A549 (cell line): ENCODE measurements at regions not wholly inside any gene's neighbourhood (a gene's known extent, or its start where the extent isn't known, plus 50 kb on each side); places are given as distances from the start of the nearest gene placed in this dataset.

Experiments used
- EHF ChIP-seq: fragments of 250-450 bp; sonication (Bioruptor Pico); IDR thresholded peaks from 2 replicates; pipeline ENCODE4 v1.5.0; 2020; ENCODE audit warnings: mild to moderate bottlenecking
- JUNB ChIP-seq: fragments of >200 bp; sonication (Bioruptor Twin); formaldehyde crosslinking; IDR thresholded peaks from 2 replicates; pipeline ENCODE4 v1.6.1; 2016
- NFE2L2 ChIP-seq: fragments of 150-350 bp; conservative IDR thresholded peaks from 2 replicates; pipeline ENCODE4 v1.6.1; 2014; ENCODE audit warnings: low read length
- POLR2A ChIP-seq: IDR thresholded peaks from 2 replicates; pipeline ENCODE4 v1.6.1; 2012; ENCODE audit warnings: mild to moderate bottlenecking, low read length
- RAD21 ChIP-seq, 2 experiments: fragments of >200 bp in 1 of 2; sonication (Bioruptor Twin) in 1 of 2; formaldehyde crosslinking in 1 of 2; IDR thresholded peaks in 1 of 2; conservative IDR thresholded peaks in 1 of 2; 2 replicates in 1 of 2; 3 replicates in 1 of 2; pipeline ENCODE4 v1.6.1; 2012 to 2018; ENCODE audit warnings: inconsistent platforms in 1 of 2
- RCOR1 ChIP-seq: fragments of 150-350 bp; IDR thresholded peaks from 2 replicates; pipeline ENCODE4 v1.6.1; 2014; ENCODE audit warnings: antibody characterized with exemption, low read length, low read depth
- TF ChIP-seq, protein P1 (sequence below): IDR thresholded peaks from 2 replicates; pipeline ENCODE4 v1.6.1; 2012; ENCODE audit warnings: low read depth, borderline replicate concordance
- TF ChIP-seq, protein P2 (sequence below): fragments of >200 bp; sonication (Bioruptor Twin); formaldehyde crosslinking; IDR thresholded peaks from 3 replicates; pipeline ENCODE4 v1.5.1; 2016
- TF ChIP-seq, protein P3 (sequence below): fragments of 200-600 bp; sonication (generic); IDR thresholded peaks from 2 replicates; pipeline ENCODE4 v1.6.1; 2016; ENCODE audit warnings: antibody characterized with exemption, mild to moderate bottlenecking, moderate library complexity
- TF ChIP-seq, protein P4 (sequence below): fragments of 450-650 bp; IDR thresholded peaks from 2 replicates; pipeline ENCODE4 v1.6.1; 2014; ENCODE audit warnings: antibody characterized with exemption
- TF ChIP-seq, protein P5 (sequence below): IDR thresholded peaks from 2 replicates; pipeline ENCODE4 v1.6.1; 2012

DNA sequence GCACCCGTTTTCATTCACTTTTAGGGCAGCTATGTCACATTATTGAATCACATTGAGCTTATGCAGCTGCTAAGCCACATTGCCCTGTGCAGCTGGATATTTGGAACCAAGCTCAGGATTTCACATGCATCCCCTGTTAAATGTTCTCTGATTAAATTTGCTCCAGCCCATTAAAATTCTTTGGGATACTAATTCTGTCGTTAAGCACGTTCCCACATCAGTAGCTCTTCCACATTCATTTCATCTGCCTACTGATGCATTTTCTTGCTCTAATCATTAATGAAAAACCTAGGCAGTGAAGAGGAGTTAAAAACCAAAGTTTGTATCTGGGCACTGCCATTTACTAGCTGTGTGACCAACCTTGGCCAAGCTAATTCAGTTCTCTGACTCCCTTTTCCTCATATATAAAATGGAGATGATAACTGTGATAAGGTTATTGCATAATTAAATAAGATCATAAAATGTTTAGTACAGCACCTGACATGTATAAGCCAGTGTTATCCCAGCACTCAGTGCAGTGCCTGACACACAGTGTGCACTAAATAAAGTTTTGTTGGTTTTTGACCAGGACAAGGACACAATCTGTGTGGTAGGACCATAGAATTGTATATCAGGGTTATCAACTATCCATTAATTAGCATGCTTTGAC lies 222.2 kb upstream of the ATP11B start:
- TF ChIP-seq POLR2A (no peak), RAD21 (conservative IDR thresholded peaks at IDR 0.05 in 1 of 2, IDR thresholded peaks at IDR 0.05 in 1 of 2) (no peak), NFE2L2 (no peak), RCOR1 (no peak), JUNB (no peak), EHF (CRISPR knock-in tag) (no peak)
- TF ChIP-seq, protein P1, sequence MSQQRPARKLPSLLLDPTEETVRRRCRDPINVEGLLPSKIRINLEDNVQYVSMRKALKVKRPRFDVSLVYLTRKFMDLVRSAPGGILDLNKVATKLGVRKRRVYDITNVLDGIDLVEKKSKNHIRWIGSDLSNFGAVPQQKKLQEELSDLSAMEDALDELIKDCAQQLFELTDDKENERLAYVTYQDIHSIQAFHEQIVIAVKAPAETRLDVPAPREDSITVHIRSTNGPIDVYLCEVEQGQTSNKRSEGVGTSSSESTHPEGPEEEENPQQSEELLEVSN: no peak
- TF ChIP-seq, protein P2, sequence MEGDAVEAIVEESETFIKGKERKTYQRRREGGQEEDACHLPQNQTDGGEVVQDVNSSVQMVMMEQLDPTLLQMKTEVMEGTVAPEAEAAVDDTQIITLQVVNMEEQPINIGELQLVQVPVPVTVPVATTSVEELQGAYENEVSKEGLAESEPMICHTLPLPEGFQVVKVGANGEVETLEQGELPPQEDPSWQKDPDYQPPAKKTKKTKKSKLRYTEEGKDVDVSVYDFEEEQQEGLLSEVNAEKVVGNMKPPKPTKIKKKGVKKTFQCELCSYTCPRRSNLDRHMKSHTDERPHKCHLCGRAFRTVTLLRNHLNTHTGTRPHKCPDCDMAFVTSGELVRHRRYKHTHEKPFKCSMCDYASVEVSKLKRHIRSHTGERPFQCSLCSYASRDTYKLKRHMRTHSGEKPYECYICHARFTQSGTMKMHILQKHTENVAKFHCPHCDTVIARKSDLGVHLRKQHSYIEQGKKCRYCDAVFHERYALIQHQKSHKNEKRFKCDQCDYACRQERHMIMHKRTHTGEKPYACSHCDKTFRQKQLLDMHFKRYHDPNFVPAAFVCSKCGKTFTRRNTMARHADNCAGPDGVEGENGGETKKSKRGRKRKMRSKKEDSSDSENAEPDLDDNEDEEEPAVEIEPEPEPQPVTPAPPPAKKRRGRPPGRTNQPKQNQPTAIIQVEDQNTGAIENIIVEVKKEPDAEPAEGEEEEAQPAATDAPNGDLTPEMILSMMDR: no peak
- TF ChIP-seq, protein P3, sequence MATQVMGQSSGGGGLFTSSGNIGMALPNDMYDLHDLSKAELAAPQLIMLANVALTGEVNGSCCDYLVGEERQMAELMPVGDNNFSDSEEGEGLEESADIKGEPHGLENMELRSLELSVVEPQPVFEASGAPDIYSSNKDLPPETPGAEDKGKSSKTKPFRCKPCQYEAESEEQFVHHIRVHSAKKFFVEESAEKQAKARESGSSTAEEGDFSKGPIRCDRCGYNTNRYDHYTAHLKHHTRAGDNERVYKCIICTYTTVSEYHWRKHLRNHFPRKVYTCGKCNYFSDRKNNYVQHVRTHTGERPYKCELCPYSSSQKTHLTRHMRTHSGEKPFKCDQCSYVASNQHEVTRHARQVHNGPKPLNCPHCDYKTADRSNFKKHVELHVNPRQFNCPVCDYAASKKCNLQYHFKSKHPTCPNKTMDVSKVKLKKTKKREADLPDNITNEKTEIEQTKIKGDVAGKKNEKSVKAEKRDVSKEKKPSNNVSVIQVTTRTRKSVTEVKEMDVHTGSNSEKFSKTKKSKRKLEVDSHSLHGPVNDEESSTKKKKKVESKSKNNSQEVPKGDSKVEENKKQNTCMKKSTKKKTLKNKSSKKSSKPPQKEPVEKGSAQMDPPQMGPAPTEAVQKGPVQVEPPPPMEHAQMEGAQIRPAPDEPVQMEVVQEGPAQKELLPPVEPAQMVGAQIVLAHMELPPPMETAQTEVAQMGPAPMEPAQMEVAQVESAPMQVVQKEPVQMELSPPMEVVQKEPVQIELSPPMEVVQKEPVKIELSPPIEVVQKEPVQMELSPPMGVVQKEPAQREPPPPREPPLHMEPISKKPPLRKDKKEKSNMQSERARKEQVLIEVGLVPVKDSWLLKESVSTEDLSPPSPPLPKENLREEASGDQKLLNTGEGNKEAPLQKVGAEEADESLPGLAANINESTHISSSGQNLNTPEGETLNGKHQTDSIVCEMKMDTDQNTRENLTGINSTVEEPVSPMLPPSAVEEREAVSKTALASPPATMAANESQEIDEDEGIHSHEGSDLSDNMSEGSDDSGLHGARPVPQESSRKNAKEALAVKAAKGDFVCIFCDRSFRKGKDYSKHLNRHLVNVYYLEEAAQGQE: no peak
- TF ChIP-seq, protein P4, sequence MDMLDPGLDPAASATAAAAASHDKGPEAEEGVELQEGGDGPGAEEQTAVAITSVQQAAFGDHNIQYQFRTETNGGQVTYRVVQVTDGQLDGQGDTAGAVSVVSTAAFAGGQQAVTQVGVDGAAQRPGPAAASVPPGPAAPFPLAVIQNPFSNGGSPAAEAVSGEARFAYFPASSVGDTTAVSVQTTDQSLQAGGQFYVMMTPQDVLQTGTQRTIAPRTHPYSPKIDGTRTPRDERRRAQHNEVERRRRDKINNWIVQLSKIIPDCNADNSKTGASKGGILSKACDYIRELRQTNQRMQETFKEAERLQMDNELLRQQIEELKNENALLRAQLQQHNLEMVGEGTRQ: no peak
- TF ChIP-seq, protein P5, sequence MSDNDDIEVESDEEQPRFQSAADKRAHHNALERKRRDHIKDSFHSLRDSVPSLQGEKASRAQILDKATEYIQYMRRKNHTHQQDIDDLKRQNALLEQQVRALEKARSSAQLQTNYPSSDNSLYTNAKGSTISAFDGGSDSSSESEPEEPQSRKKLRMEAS: no peak
